Smooth muscle cell (in vitro differentiated cells): ENCODE measurements at regions not wholly inside any gene's neighbourhood (a gene's known extent, or its start where the extent isn't known, plus 50 kb on each side); places are given as distances from the start of the nearest gene placed in this dataset.

Experiments used
- DNase-seq: peaks from one replicate; lab custom pipeline; 2025; ENCODE audit not compliant: unreplicated experiment; lab: John Stamatoyannopoulos, UW
- H2AFZ ChIP-seq: fragments of 200-600 bp; sonication (generic); 2 replicates; pipeline ENCODE4 v1.6.0; 2016; ENCODE audit warnings: antibody characterized with exemption, low read depth, mild to moderate bottlenecking
- H3F3A ChIP-seq: fragments of 200-600 bp; sonication (generic); 2 replicates; pipeline ENCODE4 v1.6.0; 2017; ENCODE audit warnings: antibody characterized with exemption, low read depth
- H3K27ac ChIP-seq: fragments of 200-600 bp; sonication (generic); 2 replicates; pipeline ENCODE4 v1.5.1; 2016; ENCODE audit warnings: low read depth, mild to moderate bottlenecking
- H3K27me3 ChIP-seq: fragments of 200-600 bp; sonication (generic); 2 replicates; pipeline ENCODE4 v1.6.1; 2016; ENCODE audit warnings: low read depth, mild to moderate bottlenecking
- H3K36me3 ChIP-seq: fragments of 200-600 bp; sonication (generic); 2 replicates; pipeline ENCODE4 v1.5.1; 2016; ENCODE audit warnings: low read depth
- H3K4me1 ChIP-seq: fragments of 200-600 bp; sonication (generic); 2 replicates; pipeline ENCODE4 v1.5.1; 2016; ENCODE audit warnings: low read depth
- H3K4me2 ChIP-seq: fragments of 200-600 bp; sonication (generic); 2 replicates; pipeline ENCODE4 v1.6.0; 2016; ENCODE audit warnings: mild to moderate bottlenecking
- H3K4me3 ChIP-seq: fragments of 200-600 bp; sonication (generic); 2 replicates; pipeline ENCODE4 v1.5.1; 2016; ENCODE audit warnings: mild to moderate bottlenecking
- H3K79me2 ChIP-seq: fragments of 200-600 bp; sonication (generic); 2 replicates; pipeline ENCODE4 v1.6.0; 2016; ENCODE audit warnings: low read depth, mild to moderate bottlenecking
- H3K9ac ChIP-seq: fragments of 200-600 bp; sonication (generic); 2 replicates; pipeline ENCODE4 v1.6.0; 2016; ENCODE audit warnings: low read depth
- H3K9me3 ChIP-seq: fragments of 200-600 bp; sonication (generic); replicated peaks from 2 replicates; pipeline ENCODE4 v1.5.1; 2016; ENCODE audit warnings: low read depth
- H4K20me1 ChIP-seq: fragments of 200-600 bp; sonication (generic); 2 replicates; pipeline ENCODE4 v1.6.0; 2016; ENCODE audit warnings: low read depth
- WGBS: methylation state at CpG from one replicate; pipeline ENCODE4 v1.1.7; 2016; ENCODE audit warnings: low lambda C conversion rate; 5-methylcytosine and 5-hydroxymethylcytosine counted together
- TF ChIP-seq, protein P1 (sequence below): fragments of 200-600 bp; sonication (generic); IDR thresholded peaks from 2 replicates; pipeline ENCODE4 v1.5.1; 2017; ENCODE audit warnings: borderline replicate concordance, mild to moderate bottlenecking, antibody characterized with exemption; ENCODE audit not compliant: insufficient read depth, poor library complexity, severe bottlenecking

DNA sequence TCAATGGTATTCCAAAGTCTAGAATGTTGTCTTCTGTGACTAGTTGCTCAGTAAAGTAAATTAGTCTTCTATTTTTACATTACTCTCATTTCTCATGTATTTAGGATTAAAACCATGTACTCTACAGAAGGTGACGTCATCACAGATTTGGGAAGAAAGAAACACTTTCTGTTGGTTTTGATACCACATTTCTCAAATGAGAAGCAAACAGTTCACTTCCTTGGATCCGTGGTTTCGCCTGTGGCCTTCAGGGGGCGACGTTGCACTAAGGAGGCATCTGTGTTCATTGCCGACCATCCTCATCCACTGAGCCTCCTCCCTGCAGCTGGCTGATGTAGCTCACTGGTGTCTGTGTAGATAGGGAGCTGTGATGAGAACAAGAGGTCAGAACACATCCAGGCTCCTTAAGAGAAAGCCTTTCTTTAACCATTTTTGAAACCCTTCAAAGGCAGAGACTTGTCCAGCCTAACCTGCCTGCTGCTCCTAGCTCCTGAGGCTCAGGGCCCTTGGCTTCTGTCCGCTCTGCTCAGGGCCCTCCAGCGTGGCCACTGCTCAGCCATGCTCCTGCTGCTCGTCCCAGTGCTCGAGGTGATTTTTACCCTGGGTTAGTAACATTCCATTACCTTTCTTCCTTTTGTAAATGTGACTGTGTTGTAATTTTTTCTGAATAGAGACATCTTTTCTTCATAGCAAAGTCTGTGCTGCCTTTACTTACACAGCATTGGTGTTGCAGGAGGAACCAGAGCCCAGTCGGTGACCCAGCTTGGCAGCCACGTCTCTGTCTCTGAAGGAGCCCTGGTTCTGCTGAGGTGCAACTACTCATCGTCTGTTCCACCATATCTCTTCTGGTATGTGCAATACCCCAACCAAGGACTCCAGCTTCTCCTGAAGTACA, 220.6 kb upstream of the OR4E1 start:
- no peak overlapping the region for H3K9ac ChIP-seq
- H4K20me1 ChIP-seq, result no peaks in the 10 kb centered on the region
- H3K27ac ChIP-seq, result no peak overlapping the region
- no peaks in the 10 kb centered on the region for H3K27me3 ChIP-seq
- 44% methylated on average over 13 of the region's 13 CpGs for WGBS
- no peaks in the 10 kb centered on the region for H3F3A ChIP-seq
- H2AFZ ChIP-seq, result no peak overlapping the region
- no peaks in the 10 kb centered on the region for H3K4me1 ChIP-seq
- H3K79me2 ChIP-seq, result no peaks in the 10 kb centered on the region
- TF ChIP-seq, protein P1, sequence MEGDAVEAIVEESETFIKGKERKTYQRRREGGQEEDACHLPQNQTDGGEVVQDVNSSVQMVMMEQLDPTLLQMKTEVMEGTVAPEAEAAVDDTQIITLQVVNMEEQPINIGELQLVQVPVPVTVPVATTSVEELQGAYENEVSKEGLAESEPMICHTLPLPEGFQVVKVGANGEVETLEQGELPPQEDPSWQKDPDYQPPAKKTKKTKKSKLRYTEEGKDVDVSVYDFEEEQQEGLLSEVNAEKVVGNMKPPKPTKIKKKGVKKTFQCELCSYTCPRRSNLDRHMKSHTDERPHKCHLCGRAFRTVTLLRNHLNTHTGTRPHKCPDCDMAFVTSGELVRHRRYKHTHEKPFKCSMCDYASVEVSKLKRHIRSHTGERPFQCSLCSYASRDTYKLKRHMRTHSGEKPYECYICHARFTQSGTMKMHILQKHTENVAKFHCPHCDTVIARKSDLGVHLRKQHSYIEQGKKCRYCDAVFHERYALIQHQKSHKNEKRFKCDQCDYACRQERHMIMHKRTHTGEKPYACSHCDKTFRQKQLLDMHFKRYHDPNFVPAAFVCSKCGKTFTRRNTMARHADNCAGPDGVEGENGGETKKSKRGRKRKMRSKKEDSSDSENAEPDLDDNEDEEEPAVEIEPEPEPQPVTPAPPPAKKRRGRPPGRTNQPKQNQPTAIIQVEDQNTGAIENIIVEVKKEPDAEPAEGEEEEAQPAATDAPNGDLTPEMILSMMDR, result peak; percentile 18
- no peaks in the 10 kb centered on the region for H3K36me3 ChIP-seq
- H3K4me3 ChIP-seq, result no peak overlapping the region
- no peak overlapping the region for H3K4me2 ChIP-seq
- H3K9me3 ChIP-seq, result no peaks in the 10 kb centered on the region
- no peak for DNase-seq

DNA sequence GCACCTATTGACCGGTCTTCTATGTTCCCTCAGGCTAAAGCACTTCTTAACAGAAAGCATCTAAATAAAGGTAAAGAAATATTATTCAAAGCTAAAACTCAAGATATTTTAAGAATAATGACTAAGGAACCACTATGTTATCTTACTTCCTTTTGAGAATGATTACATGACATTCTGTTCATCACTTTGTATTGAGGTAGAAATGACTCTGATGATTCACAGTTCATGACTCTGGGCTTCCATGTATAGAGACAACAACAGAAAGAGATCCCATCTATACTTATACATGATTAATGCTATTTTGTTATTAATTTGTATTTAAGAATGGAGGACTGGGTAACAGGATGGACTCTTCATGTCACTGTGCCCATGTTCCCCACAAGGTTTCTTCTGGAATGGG, 218.3 kb upstream of the OR4E1 start:
- Histone ChIP-seq H3K4me1 (no peaks in the 10 kb centered on the region), H3K27me3 (no peaks in the 10 kb centered on the region), H3K4me3 (no peak overlapping the region), H3K9me3 (no peaks in the 10 kb centered on the region), H3K9ac (no peak overlapping the region), H2AFZ (no peak overlapping the region), H3K27ac (no peak overlapping the region), H3K4me2 (no peak overlapping the region), H3F3A (no peaks in the 10 kb centered on the region), H3K79me2 (no peaks in the 10 kb centered on the region), H3K36me3 (no peaks in the 10 kb centered on the region), H4K20me1 (no peaks in the 10 kb centered on the region)
- no peak for DNase-seq
- WGBS, result 91% methylated on average over 1 of the region's 1 CpG
- TF ChIP-seq, protein P1, result no peak

DNA sequence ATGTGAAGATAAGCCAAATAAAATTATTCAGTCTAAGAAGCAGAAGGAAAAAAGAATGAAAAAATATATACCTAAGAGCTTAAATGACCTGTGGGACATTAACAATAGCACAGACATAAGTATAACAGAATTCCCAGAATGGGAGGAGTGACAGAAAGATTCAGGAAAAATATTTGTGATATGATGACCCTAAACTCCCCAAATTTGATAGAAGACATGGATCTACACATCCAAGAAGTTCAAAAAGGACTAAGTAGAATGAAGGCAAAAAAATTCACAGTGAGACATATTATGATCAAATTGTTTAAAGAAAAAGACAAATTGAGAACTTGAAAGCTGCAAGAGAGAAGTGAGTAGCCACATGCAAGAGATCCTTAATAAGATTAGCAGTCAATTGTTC, 211.4 kb upstream of the OR4E1 start:
- TF ChIP-seq, protein P1, result no peak
- Histone ChIP-seq H3K4me2 (no peak overlapping the region), H3K4me1 (no peaks in the 10 kb centered on the region), H4K20me1 (no peaks in the 10 kb centered on the region), H3K9ac (no peak overlapping the region), H3K27ac (no peak overlapping the region), H3K9me3 (no peaks in the 10 kb centered on the region), H3K79me2 (no peaks in the 10 kb centered on the region), H3K27me3 (no peaks in the 10 kb centered on the region), H3K4me3 (no peak overlapping the region), H3K36me3 (no peaks in the 10 kb centered on the region), H2AFZ (no peak overlapping the region), H3F3A (no peaks in the 10 kb centered on the region)
- DNase-seq, result no peak

DNA sequence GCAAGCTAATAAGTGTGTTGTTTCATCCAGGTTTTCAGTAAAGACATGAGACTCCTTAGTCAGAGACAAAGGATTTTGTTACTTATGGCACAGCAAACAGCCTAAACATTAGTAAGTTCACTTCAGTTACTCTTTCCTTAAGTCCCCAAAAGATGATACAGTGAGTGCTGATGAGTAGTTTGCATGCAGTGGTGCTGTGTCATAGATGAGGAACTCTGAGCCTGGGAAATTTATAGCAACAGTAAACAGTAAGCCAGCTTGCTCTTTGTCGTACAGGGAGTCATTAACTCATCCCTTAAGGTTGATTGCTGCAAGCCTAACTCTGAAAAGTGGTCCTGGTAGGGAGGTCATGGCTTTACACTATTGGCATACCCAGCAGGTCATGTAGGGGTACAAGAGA, 208.6 kb upstream of the OR4E1 start:
- Histone ChIP-seq H3K27me3 (no peaks in the 10 kb centered on the region), H3K36me3 (no peaks in the 10 kb centered on the region), H3K4me3 (no peak overlapping the region), H3K9me3 (no peaks in the 10 kb centered on the region), H3K4me1 (no peaks in the 10 kb centered on the region), H2AFZ (no peak overlapping the region), H3K27ac (no peak overlapping the region), H4K20me1 (no peaks in the 10 kb centered on the region), H3K9ac (no peak overlapping the region), H3K4me2 (no peak overlapping the region), H3K79me2 (no peaks in the 10 kb centered on the region), H3F3A (no peaks in the 10 kb centered on the region)
- TF ChIP-seq, protein P1, result no peak
- no peak for DNase-seq
- WGBS, result 17% methylated on average over 1 of the region's 1 CpG
